ENCODE measurements at regions not wholly inside any gene's neighbourhood (a gene's known extent, or its start where the extent isn't known, plus 50 kb on each side); places are given as distances from the start of the nearest gene placed in this dataset.

DNA sequence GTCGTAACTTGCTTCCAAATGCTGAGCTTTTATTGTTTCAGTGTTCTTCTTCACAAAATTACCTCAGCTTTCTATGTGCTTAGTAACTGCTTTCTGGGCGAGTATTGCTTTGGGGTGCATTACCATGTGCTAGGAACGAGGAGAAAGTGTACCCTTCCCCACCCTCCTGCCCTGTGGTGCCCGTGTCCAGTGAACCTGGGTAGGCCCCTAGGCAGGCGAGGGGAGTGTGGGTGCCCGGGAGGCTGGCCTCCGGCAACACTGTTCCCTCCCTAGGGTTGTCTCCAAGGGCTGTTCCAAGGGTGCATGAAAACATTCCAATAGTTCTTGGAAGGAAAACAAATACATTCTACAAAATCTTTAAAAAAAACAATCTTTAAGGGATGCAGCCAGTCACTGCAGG is 216.5 kb upstream of the SOX1 start:
- peak; percentile 46 for DNase-seq (ENCODE audit: low spot score)
- Mint-ChIP-seq H3K27me3 (ENCODE audit: low read depth) (peaks cover 13% of the 10 kb centered on the region), H3K27ac (ENCODE audit: unreplicated experiment) (no peak overlapping the region), H3K9me3 (ENCODE audit: low read depth) (peaks cover 9% of the 10 kb centered on the region), H3K4me3 (ENCODE audit: unreplicated experiment) (no peak overlapping the region), H3K4me1 (ENCODE audit: low read depth) (peaks cover 21% of the 10 kb centered on the region), H3K36me3 (ENCODE audit: low read depth) (no peaks in the 10 kb centered on the region)
- TF ChIP-seq, protein P1, sequence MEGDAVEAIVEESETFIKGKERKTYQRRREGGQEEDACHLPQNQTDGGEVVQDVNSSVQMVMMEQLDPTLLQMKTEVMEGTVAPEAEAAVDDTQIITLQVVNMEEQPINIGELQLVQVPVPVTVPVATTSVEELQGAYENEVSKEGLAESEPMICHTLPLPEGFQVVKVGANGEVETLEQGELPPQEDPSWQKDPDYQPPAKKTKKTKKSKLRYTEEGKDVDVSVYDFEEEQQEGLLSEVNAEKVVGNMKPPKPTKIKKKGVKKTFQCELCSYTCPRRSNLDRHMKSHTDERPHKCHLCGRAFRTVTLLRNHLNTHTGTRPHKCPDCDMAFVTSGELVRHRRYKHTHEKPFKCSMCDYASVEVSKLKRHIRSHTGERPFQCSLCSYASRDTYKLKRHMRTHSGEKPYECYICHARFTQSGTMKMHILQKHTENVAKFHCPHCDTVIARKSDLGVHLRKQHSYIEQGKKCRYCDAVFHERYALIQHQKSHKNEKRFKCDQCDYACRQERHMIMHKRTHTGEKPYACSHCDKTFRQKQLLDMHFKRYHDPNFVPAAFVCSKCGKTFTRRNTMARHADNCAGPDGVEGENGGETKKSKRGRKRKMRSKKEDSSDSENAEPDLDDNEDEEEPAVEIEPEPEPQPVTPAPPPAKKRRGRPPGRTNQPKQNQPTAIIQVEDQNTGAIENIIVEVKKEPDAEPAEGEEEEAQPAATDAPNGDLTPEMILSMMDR (IDR thresholded peaks at IDR 0.05) = no peak

DNA sequence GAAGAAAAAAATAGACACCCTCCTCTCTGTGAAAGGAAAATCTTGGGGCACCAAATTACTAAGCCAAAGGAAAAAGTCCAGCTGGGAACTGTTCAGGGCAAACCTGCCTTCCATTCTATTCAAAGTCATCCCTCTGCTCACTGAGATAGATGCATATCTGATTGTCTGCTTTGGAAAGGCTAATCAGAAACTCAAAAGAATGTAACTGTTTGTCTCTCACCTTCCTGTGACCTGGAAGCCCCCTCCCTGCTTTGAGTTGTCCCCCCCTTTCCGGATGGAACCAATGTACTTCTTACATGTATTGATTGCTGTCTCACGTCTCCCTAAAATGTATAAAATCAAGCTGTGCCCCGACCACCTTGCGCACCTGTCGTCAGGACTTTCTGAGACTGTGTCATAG is 216.0 kb upstream of the SOX1 start:
- Mint-ChIP-seq H3K27ac (ENCODE audit: unreplicated experiment) (no peak overlapping the region), H3K4me1 (ENCODE audit: low read depth) (peaks cover 21% of the 10 kb centered on the region), H3K4me3 (ENCODE audit: unreplicated experiment) (no peak overlapping the region), H3K36me3 (ENCODE audit: low read depth) (no peaks in the 10 kb centered on the region), H3K27me3 (ENCODE audit: low read depth) (peaks cover 16% of the 10 kb centered on the region), H3K9me3 (ENCODE audit: low read depth) (peaks cover 9% of the 10 kb centered on the region)
- TF ChIP-seq, protein P1 (IDR thresholded peaks at IDR 0.05) = no peak
- DNase-seq (ENCODE audit: low spot score) = no peak

DNA sequence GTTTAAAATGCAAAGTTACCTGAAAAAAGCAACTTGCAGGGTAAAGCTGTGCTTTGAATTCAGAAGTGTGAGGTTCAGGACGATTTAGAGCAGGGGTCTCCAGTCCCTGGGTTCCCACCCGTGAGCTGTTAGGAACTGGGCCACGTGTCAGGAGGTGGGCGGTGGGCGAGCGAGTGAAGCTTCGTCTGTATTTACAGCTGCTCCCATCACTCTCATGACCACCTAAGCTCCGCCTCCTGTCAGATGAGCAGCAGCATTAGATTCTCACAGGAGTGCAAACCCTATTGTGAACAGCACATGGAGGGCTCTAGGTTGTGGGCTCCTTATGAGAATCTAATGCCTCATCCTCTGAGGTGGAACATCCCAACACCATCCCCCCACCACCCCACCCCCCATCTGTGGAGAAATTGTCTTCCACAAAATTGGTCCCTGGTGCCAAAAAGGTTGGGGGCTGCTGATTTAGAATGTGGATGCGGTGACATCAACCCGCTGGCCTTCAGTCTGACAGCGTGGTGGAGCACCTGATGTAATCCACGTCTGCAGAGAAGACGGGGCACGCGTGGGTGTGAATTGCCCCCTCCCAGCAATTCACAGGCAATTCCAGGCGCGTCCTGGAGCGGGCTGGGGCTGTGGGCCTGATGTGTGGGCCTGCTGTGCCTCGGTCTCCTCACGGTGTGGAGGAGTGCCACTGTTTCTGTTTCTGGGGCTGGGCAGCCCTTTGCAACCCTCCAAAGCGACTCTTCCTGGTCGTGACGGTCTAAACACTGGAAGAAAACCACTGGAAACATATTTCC is 214.0 kb upstream of the SOX1 start:
- Mint-ChIP-seq H3K9me3 (ENCODE audit: low read depth) (peaks cover 8% of the 10 kb centered on the region), H3K27ac (ENCODE audit: unreplicated experiment) (no peak overlapping the region), H3K4me1 (ENCODE audit: low read depth) (peaks cover 13% of the 10 kb centered on the region), H3K36me3 (ENCODE audit: low read depth) (no peaks in the 10 kb centered on the region), H3K27me3 (ENCODE audit: low read depth) (peaks cover 6% of the 10 kb centered on the region), H3K4me3 (ENCODE audit: unreplicated experiment) (no peak overlapping the region)
- peak; percentile 75 for DNase-seq (ENCODE audit: low spot score)
- TF ChIP-seq, protein P1 (IDR thresholded peaks at IDR 0.05) = no peak

DNA sequence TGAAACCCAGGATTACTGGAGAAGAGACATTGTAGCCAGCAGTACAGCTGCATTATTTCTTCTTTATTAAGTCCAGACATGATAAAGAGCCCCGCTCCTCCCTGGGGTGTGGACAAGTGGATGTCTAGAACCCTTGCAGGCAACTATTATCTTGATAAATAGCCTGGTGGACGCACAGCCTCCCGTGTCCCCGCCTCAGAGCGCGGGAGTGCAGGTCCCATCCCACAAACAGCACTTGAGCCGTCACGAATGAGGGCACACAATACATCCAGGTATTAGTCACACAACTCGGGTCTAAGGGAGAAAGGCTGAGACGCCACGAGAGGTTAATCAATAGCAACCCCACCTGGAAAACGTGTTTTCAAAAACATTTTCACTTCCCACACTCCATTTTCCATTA is 213.2 kb upstream of the SOX1 start:
- TF ChIP-seq, protein P1 (IDR thresholded peaks at IDR 0.05) = no peak
- DNase-seq (ENCODE audit: low spot score) = peak; percentile 48
- Mint-ChIP-seq H3K27ac (ENCODE audit: unreplicated experiment) (no peak overlapping the region), H3K27me3 (ENCODE audit: low read depth) (peaks cover 6% of the 10 kb centered on the region), H3K36me3 (ENCODE audit: low read depth) (no peaks in the 10 kb centered on the region), H3K4me3 (ENCODE audit: unreplicated experiment) (no peak overlapping the region), H3K4me1 (ENCODE audit: low read depth) (peaks cover 13% of the 10 kb centered on the region), H3K9me3 (ENCODE audit: low read depth) (no peaks in the 10 kb centered on the region)

DNA sequence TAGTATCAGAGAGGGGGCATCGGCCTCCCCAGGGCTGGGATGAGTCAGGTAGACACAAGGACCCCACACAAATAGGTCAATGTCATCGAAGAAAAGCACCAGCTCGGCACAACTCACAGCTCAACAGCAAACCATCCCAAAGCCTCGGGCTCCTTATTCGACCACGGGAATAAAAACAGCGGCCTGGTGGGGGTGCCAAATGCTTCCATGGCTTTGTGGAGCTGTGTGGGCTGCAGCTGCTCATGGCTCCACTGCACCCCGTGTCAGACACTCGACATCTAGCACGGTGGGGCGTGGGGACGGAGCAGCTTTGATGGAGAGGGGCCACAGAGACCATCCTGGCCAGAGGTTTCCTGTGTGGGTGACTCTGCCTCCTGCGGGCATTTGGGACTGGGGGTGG is 212.5 kb upstream of the SOX1 start:
- Mint-ChIP-seq H3K9me3 (ENCODE audit: low read depth) (no peaks in the 10 kb centered on the region), H3K27me3 (ENCODE audit: low read depth) (peaks cover 6% of the 10 kb centered on the region), H3K4me3 (ENCODE audit: unreplicated experiment) (no peak overlapping the region), H3K36me3 (ENCODE audit: low read depth) (no peaks in the 10 kb centered on the region), H3K4me1 (ENCODE audit: low read depth) (peaks cover 13% of the 10 kb centered on the region), H3K27ac (ENCODE audit: unreplicated experiment) (no peak overlapping the region)
- TF ChIP-seq, protein P1 (IDR thresholded peaks at IDR 0.05) = no peak
- DNase-seq (ENCODE audit: low spot score) = peak; percentile 78
